Mesendoderm (in vitro differentiated cells): ENCODE measurements at regions not wholly inside any gene's neighbourhood (a gene's known extent, or its start where the extent isn't known, plus 50 kb on each side); places are given as distances from the start of the nearest gene placed in this dataset.
A peak's percentile ranks its signal among the peaks of the same experiment; 100 is the strongest.

Experiments
- DNase-seq: peaks from one replicate; pipeline ENCODE4 v3.0.0; 2013
- H2AK5ac ChIP-seq: 2 replicates; pipeline ENCODE4 v1.6.1; 2013; ENCODE audit warnings: low read length, inconsistent platforms
- H2BK120ac ChIP-seq: 2 replicates; pipeline ENCODE4 v1.6.1; 2013; ENCODE audit warnings: low read depth, mild to moderate bottlenecking, low read length, moderate library complexity, mixed read lengths
- H2BK15ac ChIP-seq: replicated peaks from 2 replicates; pipeline ENCODE4 v1.6.1; 2013; ENCODE audit warnings: low read depth, mild to moderate bottlenecking, moderate library complexity
- H2BK5ac ChIP-seq: 2 replicates; pipeline ENCODE4 v1.6.1; 2013; ENCODE audit warnings: low read length, inconsistent platforms
- H3K18ac ChIP-seq: 2 replicates; pipeline ENCODE4 v1.6.1; 2013; ENCODE audit warnings: mild to moderate bottlenecking, low read length, mixed read lengths
- H3K23ac ChIP-seq: one replicate; pipeline ENCODE4 v1.6.1; 2013; ENCODE audit warnings: low read length
- H3K27ac ChIP-seq: 2 replicates; pipeline ENCODE4 v1.5.1; 2013; ENCODE audit warnings: low read depth, mild to moderate bottlenecking, inconsistent platforms, low read length, moderate library complexity
- H3K27me3 ChIP-seq: 2 replicates; pipeline ENCODE4 v1.6.1; 2013; ENCODE audit warnings: low read length, control low read depth, mild to moderate bottlenecking, inconsistent platforms; ENCODE audit not compliant: insufficient read depth, poor library complexity
- H3K36me3 ChIP-seq: 2 replicates; pipeline ENCODE4 v1.6.1; 2013; ENCODE audit warnings: low read length, inconsistent platforms; ENCODE audit not compliant: control insufficient read depth, insufficient read depth
- H3K4ac ChIP-seq: one replicate; pipeline ENCODE4 v1.6.1; 2013; ENCODE audit warnings: low read depth, mild to moderate bottlenecking, low read length, moderate library complexity
- H3K4me1 ChIP-seq: 2 replicates; pipeline ENCODE4 v1.6.1; 2013; ENCODE audit warnings: low read depth, low read length, inconsistent platforms; ENCODE audit not compliant: control insufficient read depth
- H3K4me2 ChIP-seq: 2 replicates; pipeline ENCODE4 v1.6.1; 2013; ENCODE audit warnings: low read length
- H3K4me3 ChIP-seq: 2 replicates; pipeline ENCODE4 v1.5.1; 2013; ENCODE audit warnings: mild to moderate bottlenecking, low read length
- H3K56ac ChIP-seq: one replicate; pipeline ENCODE4 v1.6.1; 2013; ENCODE audit warnings: low read length
- H3K79me1 ChIP-seq: 2 replicates; pipeline ENCODE4 v1.6.1; 2013; ENCODE audit warnings: low read length, inconsistent platforms
- H3K79me2 ChIP-seq: 2 replicates; pipeline ENCODE4 v1.6.1; 2013; ENCODE audit warnings: mild to moderate bottlenecking, low read length; ENCODE audit not compliant: control insufficient read depth, insufficient read depth
- H3K9ac ChIP-seq: 2 replicates; pipeline ENCODE4 v1.6.1; 2013; ENCODE audit warnings: low read length, inconsistent platforms
- H4K5ac ChIP-seq: one replicate; pipeline ENCODE4 v1.6.1; 2013; ENCODE audit warnings: low read length
- H4K8ac ChIP-seq: one replicate; pipeline ENCODE4 v1.6.1; 2013; ENCODE audit warnings: low read depth, mild to moderate bottlenecking, control low read depth, low read length, moderate library complexity
- WGBS: extraction: QIAGEN DNeasy Blood & Tissue Kit; methylation state at CpG from one replicate; pipeline ENCODE4 v1.1.7; 2013; ENCODE audit warnings: low lambda C conversion rate, missing lambda C conversion rate; ENCODE audit not compliant: insufficient coverage; ENCODE audit errors: extremely low coverage; 5-methylcytosine and 5-hydroxymethylcytosine counted together

GRCh38 chr5:28850320-28850921, 1812.0 kb upstream of the CDH9 start:
- Histone ChIP-seq H2AK5ac (no peak overlapping the region), H3K9ac (no peak overlapping the region), H2BK15ac (no peak overlapping the region), H3K79me1 (no peaks in the 10 kb centered on the region), H3K18ac (no peak overlapping the region), H3K23ac (no peak overlapping the region), H3K79me2 (no peaks in the 10 kb centered on the region), H4K5ac (no peak overlapping the region), H3K27ac (no peak overlapping the region), H3K4me3 (no peak overlapping the region), H2BK120ac (no peak overlapping the region), H3K36me3 (no peaks in the 10 kb centered on the region), H4K8ac (no peak overlapping the region), H3K4me1 (no peaks in the 10 kb centered on the region), H3K4me2 (no peak overlapping the region), H3K56ac (no peak overlapping the region), H3K27me3 (no peaks in the 10 kb centered on the region), H3K4ac (no peak overlapping the region), H2BK5ac (no peak overlapping the region)
- WGBS: no CpG with 5 or more reads among the region's 13 CpGs
- DNase-seq: peak; percentile 27

- WGBS: no CpG with 5 or more reads among the region's 4 CpGs
- Histone ChIP-seq H3K27me3 (no peaks in the 10 kb centered on the region), H2BK5ac (no peak overlapping the region)
These were observed 1792.7 kb upstream of the CDH9 start for GRCh38 chr5:28831042-28831441.

GRCh38 chr5:28823231-28823630, 1784.8 kb upstream of the CDH9 start:
- no peak overlapping the region for H4K8ac ChIP-seq
- H3K4me2 ChIP-seq: no peak overlapping the region
- H3K4ac ChIP-seq: no peak overlapping the region
- H3K36me3 ChIP-seq: no peaks in the 10 kb centered on the region
- H3K4me3 ChIP-seq: no peak overlapping the region
- no peak overlapping the region for H3K18ac ChIP-seq
- H3K56ac ChIP-seq: no peak overlapping the region
- H2BK120ac ChIP-seq: no peak overlapping the region
- no peak overlapping the region for H3K9ac ChIP-seq
- H3K23ac ChIP-seq: no peak overlapping the region
- no peaks in the 10 kb centered on the region for H3K27me3 ChIP-seq
- no peak for DNase-seq
- H2BK5ac ChIP-seq: no peak overlapping the region
- no peak overlapping the region for H4K5ac ChIP-seq
- H2BK15ac ChIP-seq: no peak overlapping the region
- H2AK5ac ChIP-seq: no peak overlapping the region
- no peaks in the 10 kb centered on the region for H3K79me2 ChIP-seq
- WGBS: no CpG with 5 or more reads among the region's 1 CpG
- no peaks in the 10 kb centered on the region for H3K4me1 ChIP-seq
- H3K79me1 ChIP-seq: no peaks in the 10 kb centered on the region
- no peak overlapping the region for H3K27ac ChIP-seq

More at GRCh38 chr5:28831042-28831441, 1792.7 kb upstream of the CDH9 start:
- Histone ChIP-seq H3K79me2 (no peaks in the 10 kb centered on the region), H3K27ac (no peak overlapping the region), H3K56ac (no peak overlapping the region), H3K79me1 (no peaks in the 10 kb centered on the region), H3K4me2 (no peak overlapping the region), H3K4ac (no peak overlapping the region), H4K8ac (no peak overlapping the region), H4K5ac (no peak overlapping the region), H3K18ac (no peak overlapping the region), H2BK120ac (no peak overlapping the region), H2BK15ac (no peak overlapping the region), H3K4me3 (no peak overlapping the region), H2AK5ac (no peak overlapping the region), H3K36me3 (no peaks in the 10 kb centered on the region), H3K23ac (no peak overlapping the region), H3K4me1 (no peaks in the 10 kb centered on the region), H3K9ac (no peak overlapping the region)
- no peak for DNase-seq

- no peaks in the 10 kb centered on the region for H3K27me3 ChIP-seq
- no peak overlapping the region for H3K4me3 ChIP-seq
- H3K9ac ChIP-seq: no peak overlapping the region
- no peak overlapping the region for H3K23ac ChIP-seq
- H3K27ac ChIP-seq: no peak overlapping the region
- no peak for DNase-seq
- H3K79me2 ChIP-seq: no peaks in the 10 kb centered on the region
- H4K5ac ChIP-seq: no peak overlapping the region
- no peak overlapping the region for H2BK15ac ChIP-seq
- H4K8ac ChIP-seq: no peak overlapping the region
- no peak overlapping the region for H3K18ac ChIP-seq
- no peak overlapping the region for H2BK5ac ChIP-seq
- no peak overlapping the region for H3K4ac ChIP-seq
- no peak overlapping the region for H3K56ac ChIP-seq
- no peak overlapping the region for H2BK120ac ChIP-seq
- no peaks in the 10 kb centered on the region for H3K4me1 ChIP-seq
- no peaks in the 10 kb centered on the region for H3K79me1 ChIP-seq
- no CpG with 5 or more reads among the region's 2 CpGs for WGBS
- no peak overlapping the region for H2AK5ac ChIP-seq
- no peak overlapping the region for H3K4me2 ChIP-seq
- no peaks in the 10 kb centered on the region for H3K36me3 ChIP-seq
These were observed 1783.7 kb upstream of the CDH9 start for GRCh38 chr5:28822071-28822470.

GRCh38 chr5:28810751-28811136, 1772.4 kb upstream of the CDH9 start:
- Histone ChIP-seq H4K5ac (no peak overlapping the region), H3K27ac (no peak overlapping the region), H3K4me1 (no peaks in the 10 kb centered on the region), H2BK120ac (no peak overlapping the region), H4K8ac (no peak overlapping the region), H3K4me3 (no peak overlapping the region), H3K36me3 (no peaks in the 10 kb centered on the region), H3K79me1 (no peaks in the 10 kb centered on the region), H2BK15ac (no peak overlapping the region), H3K18ac (no peak overlapping the region), H3K4ac (no peak overlapping the region), H3K27me3 (no peaks in the 10 kb centered on the region), H3K79me2 (no peaks in the 10 kb centered on the region), H3K56ac (no peak overlapping the region), H3K4me2 (no peak overlapping the region), H2AK5ac (no peak overlapping the region), H2BK5ac (no peak overlapping the region), H3K23ac (no peak overlapping the region), H3K9ac (no peak overlapping the region)
- WGBS: no CpG with 5 or more reads among the region's 4 CpGs
- DNase-seq: no peak
